GM21619 (cell line): ENCODE measurements at regions not wholly inside any gene's neighbourhood (a gene's known extent, or its start where the extent isn't known, plus 50 kb on each side); places are given as distances from the start of the nearest gene placed in this dataset.
A peak's percentile ranks its signal among the peaks of the same experiment; 100 is the strongest.

ENCODE experiments used
- ATAC-seq: cut with Tn5 transposase; IDR thresholded peaks from one replicate; pipeline ENCODE4 v1.9.1; 2021; ENCODE audit not compliant: unreplicated experiment

- ATAC-seq = no peak
Measured at GRCh38 chr1:94734963-94735901, 84.9 kb upstream of the SLC44A3 start.

DNA sequence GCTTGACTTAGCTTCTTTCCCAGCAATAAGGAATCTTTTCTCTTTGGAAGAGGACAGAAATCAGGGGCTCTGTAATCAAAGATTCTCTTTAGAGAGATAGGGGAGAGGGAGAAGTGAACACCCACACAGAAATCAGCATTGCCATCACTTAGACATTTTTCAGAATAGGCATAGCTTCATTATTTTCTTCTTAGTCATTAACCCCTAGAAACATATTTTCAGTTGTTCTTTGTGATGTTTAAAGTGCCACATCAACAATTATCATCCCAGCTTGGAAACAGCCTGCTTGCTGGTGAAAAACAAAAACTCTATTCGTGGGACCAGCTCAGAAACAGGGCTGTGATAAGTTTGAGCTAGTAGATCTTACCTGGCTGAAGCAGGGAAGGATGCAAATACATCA is 88.3 kb upstream of the SLC44A3 start:
- ATAC-seq = no peak

DNA sequence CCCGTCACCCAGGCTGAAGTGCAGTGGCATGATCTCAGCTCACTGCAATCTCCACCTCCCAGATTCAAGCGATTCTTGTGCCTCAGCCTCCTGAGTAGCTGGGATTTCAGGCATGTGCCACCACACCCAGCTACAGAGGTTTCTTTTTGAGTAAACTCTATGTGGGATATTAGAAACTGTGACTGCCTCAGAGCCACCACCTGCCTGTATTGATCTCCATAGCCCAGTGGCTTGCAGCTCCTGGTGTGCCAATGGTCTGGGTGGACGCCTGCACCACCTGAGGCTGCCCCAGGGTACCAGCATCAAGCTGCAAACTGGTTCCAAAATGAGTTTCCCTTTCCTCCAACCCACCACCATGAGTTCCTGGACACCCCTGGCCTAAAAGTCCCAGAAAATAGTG is 89.7 kb upstream of the SLC44A3 start:
- ATAC-seq = no peak

GRCh38 chr1:94729267-94729666 is 90.9 kb upstream of the SLC44A3 start:
- ATAC-seq = no peak

DNA sequence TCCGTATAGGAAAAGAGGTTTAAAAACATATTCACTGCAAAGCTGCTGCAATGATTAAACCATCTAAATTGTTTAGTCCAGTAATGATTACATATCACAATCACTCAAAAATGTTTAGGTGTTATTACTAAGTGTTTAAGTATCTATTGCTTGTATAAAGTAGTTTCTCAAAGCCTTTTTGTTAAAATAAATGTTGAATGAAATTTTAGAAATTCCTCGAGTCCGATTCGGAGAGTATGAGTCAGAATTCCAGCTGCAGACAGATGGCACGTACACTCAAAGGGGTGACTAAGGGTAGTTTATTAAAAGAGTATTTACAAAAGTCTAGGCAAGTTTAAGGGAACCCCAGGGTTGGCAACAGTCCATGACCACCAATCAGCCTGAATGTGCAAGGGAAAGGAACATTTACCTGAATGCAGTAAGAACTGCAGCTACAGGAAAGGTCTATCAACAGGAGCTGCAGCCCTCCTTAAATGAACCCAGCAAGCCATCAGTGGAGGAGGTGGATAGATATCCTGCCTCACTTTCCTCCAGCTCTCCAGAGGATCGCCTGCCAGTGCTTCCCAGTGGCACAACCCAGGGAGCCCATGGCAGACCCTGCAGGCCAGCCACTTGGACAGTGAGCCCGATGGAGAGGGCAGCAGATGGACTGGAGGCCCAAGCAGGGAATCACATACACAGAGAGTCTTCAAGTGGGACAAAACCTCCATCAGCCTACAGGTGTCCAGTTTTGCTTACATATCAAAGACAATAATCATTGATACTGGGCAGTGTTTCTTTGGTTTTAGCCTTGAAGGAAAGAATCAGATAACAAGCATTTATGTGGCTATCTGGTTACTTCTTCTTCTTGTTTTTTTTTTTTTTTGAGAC is 92.1 kb upstream of the SLC44A3 start:
- ATAC-seq = no peak

- ATAC-seq = no peak
Measured at GRCh38 chr1:94726981-94727685, 93.0 kb upstream of the SLC44A3 start.

GRCh38 chr1:94725566-94725965 is 94.6 kb upstream of the SLC44A3 start:
- no peak for ATAC-seq

DNA sequence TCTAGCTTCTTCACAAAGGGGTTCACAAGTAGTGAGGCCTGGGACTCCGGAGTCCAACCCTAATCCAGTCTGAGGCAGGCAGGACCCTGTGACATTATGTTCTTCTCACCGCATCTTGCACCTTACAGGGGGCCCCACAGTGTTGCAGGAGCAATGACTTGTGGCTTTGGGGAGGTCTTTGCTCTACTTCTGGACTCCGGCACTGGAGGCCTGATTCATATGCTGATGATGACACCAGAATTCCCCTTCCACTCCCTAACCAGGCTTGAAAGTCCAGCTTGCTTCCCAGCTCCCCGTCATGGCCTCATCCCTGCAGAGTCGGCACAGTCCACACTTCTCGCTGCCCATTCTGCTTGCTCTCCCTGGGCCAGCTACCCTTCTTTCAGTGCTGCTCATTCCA is 96.3 kb upstream of the SLC44A3 start:
- no peak for ATAC-seq

GRCh38 chr1:94723463-94723862 is 96.7 kb upstream of the SLC44A3 start:
- ATAC-seq = no peak

DNA sequence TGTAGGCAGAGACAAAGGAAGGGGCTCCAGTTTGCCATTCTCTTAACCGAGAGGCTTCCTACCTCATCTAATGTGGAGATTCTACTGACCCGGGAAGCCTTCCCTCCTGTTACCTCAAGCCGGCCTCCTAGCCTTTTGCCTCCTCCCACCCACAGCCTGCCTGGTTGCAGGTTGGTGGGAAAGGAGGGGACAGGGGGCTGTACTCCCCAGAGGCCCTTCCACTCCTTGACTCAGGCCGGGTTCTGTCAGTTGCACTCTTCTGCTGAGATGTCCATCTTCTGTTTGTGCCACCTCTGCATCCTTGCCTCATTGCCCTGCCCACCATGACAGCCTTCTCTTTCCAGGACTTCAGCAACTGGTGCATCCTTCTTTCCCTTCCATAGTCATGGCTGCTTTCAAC is 98.0 kb upstream of the SLC44A3 start:
- ATAC-seq = no peak

DNA sequence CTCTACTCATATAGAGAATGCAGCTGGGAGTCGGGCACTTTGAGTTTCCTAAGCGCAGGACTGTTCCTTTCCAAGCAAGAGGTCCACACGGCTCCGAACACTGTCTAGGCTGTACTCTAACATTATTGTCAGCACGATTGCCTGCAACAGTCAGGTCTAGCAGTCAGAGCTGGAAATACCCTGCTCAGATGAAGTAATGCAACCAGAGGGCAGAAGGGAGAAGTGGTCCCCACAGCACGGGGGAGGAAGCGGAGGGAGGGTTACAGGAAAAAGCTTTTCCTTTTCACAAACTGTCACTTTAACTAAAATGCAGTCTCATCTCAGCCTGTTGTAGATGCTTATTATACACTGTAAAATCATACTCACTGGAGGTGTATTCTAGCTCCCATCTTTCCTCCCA is 98.9 kb upstream of the SLC44A3 start:
- ATAC-seq = peak; percentile 38

DNA sequence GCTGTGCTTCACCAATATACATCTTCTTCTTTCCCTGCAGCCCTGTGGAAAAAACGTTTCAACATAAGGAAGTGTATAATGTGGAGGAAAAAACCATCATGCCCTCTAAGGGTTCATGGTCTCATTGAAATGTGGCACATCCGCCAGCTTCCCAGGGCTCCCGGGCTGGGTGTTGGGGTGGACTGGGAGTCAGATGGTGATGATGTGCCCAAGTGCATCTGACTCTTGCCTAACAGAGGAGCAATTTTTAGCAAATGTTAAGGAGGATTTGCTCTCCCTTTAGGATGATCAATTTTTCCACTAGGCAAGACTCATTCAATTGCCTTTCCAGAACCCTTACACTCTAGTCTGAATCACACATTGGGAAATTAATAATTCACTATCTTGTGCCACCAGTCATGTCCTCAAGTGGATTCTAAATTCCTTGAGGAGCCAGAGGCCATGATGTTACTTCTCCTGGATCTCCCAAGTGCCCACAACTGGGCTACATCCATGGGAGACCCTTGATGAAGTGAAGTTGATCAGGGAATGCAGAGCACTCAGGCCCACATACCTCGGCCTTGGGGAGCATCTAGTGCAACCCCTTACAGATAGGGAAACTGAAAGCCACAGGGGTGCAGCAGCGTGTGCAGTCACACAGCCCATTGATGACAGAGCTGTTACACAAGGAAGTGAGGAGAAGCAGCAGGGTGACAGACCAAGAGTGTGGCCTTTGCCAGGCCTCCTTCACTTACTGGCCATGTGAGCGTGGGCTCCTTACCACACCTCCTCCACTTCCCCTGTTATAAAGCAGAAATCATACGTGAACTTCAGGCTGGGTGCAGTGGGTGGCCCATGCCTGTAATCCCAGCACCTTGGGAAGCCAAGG is 100.0 kb upstream of the SLC44A3 start:
- ATAC-seq = peak; percentile 100

- no peak for ATAC-seq
Measured at GRCh38 chr1:94716965-94717364, 103.2 kb upstream of the SLC44A3 start.

- ATAC-seq = no peak
Measured at GRCh38 chr1:94715321-94715720, 104.8 kb upstream of the SLC44A3 start.

DNA sequence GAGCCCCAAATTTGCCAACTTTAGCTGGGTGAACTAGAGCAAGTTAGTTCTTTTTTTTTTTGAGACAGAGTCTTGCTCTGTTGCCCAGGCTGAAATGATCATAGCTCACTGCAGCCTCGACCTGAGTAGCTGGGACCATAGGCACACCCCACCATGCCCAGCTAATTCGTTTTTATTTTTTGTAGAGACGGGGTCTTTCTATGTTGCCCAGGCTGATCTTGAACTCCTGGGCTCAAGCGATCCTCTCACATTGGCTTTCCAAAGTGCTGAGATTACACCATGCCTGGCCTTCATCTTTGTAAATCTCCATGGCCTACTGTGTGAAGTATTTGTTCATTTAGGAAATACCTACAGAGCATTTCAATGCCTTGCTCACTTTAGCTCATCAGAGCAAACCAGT is 105.6 kb upstream of the SLC44A3 start:
- ATAC-seq = no peak

GRCh38 chr1:94714152-94714551 is 106.0 kb upstream of the SLC44A3 start:
- ATAC-seq = no peak

GRCh38 chr1:94713472-94714141 is 106.5 kb upstream of the SLC44A3 start:
- ATAC-seq = peak; percentile 81

DNA sequence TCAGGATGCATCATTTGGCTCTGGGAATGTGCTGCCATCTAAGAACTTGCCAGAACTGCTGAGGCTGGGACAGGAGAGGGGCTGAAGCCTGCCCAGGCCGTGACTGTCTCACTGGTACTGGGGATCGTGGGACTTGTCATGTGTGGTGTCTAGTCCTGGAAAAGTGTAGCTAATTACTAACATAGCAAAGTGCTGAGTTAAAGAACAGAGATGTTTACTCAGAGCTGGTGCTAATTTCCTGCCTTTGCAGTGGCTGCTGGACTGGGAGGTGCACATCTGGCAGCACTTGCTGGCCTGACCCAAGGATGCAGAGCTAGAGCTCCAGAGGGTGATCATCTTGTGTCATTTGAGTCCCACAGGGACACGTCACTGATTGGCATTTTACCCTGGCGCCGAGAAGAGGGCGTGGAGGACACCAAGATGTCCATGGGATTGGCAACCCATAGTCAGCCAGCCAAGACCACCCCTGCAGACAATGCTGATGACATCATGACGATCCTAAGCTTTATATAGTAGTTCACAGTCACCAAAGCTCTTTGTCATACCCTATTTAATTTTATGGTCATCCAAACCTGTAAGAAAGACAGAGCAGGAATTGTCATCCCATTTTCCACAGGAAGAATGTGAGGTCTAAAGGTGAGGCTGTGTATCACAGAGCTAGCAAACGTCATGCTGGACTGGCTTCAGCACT is 110.1 kb upstream of the SLC44A3 start:
- ATAC-seq = no peak

DNA sequence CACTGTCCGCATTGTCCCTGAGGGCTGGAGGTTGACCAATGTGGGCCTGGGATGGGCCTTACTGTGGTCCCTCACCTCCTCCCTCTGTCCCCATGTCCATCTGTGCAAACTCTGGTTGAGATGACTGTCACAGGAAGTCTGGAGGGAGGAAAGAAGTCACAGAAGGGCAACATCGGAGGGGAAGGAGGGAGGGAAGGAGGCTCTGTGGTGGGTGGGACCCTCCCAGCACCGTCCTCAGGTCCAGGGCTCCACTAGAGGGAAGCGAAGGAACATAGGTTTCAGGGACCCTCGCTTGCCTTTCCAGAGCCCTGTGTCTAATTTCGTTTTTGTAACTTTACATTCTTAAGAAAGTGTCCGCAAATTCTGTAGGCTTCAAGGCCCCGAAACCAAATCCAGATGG is 111.3 kb upstream of the SLC44A3 start:
- no peak for ATAC-seq
